ENCODE measurements at regions not wholly inside any gene's neighbourhood (a gene's known extent, or its start where the extent isn't known, plus 50 kb on each side); places are given as distances from the start of the nearest gene placed in this dataset.
"Not testable (repeated sequence)": the region's sequence is repeated elsewhere in the genome, so short reads cannot be mapped to it uniquely, and the experiment has no call there.

DNA sequence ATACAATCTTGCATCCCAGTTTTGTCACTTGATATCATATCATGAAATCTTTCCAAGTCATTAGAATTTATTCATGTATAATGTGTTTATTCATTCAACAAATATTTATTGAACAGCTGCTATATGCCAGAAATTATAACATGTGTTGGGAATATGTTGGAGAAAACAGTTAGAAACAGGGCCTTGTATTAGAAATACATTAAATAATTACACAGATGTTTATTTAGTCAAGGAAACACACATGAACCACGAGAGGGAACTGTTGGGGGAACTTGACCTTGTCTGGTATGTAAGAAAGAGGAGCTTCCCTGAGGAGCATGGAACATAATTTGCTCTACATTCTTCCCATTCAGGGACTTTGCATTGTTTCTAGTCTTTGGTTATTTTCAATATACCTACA is 191.7 kb upstream of the FRMD6 start:
- in situ Hi-C loops (cut with MboI; ENCODE audit: low sequenced_read_pairs, unreplicated experiment), result no loop called here
- no peak for DNase-seq (ENCODE audit: low spot score)
- TF ChIP-seq CTCF (IDR thresholded peaks at IDR 0.05; ENCODE audit: borderline replicate concordance, control extremely low read depth, extremely low read depth, insufficient read depth, missing control alignments), result no peak

DNA sequence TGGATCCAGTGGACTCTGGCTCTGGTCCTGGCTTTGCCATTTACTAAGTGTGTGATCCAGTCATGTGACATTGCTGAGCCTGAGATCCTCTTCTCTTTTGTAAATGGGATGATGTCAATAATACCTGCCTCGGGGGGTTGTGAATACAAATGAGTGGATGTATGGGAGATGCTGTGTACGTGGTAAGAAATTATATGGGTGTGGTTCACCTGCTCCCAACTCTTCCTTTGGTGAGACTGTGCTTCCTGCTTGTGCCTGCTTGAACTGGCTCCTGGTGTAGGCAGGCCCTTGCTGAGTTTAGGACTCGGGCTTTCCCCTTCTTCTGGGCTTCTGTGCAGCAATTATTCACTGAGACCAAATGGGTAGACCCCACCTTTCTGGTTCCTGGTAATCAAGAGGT is 189.5 kb upstream of the FRMD6 start:
- in situ Hi-C loops (cut with MboI; ENCODE audit: low sequenced_read_pairs, unreplicated experiment), result no loop called here

GRCh38 chr14:51462706-51463105 is 189.0 kb upstream of the FRMD6 start:
- no peak for TF ChIP-seq CTCF (IDR thresholded peaks at IDR 0.05; ENCODE audit: borderline replicate concordance, control extremely low read depth, extremely low read depth, insufficient read depth, missing control alignments)
- in situ Hi-C loops (cut with MboI; ENCODE audit: low sequenced_read_pairs, unreplicated experiment), result no loop called here
- DNase-seq (ENCODE audit: low spot score), result no peak

More for the DNA sequence above, 189.5 kb upstream of the FRMD6 start:
- TF ChIP-seq CTCF (IDR thresholded peaks at IDR 0.05; ENCODE audit: borderline replicate concordance, control extremely low read depth, extremely low read depth, insufficient read depth, missing control alignments), result no peak
- no peak for DNase-seq (ENCODE audit: low spot score)

- TF ChIP-seq CTCF (IDR thresholded peaks at IDR 0.05; ENCODE audit: borderline replicate concordance, control extremely low read depth, extremely low read depth, insufficient read depth, missing control alignments), result no peak
- DNase-seq (ENCODE audit: low spot score), result no peak
- in situ Hi-C loops (cut with MboI; ENCODE audit: low sequenced_read_pairs, unreplicated experiment), result no loop called here
These were observed 188.2 kb upstream of the FRMD6 start for GRCh38 chr14:51463461-51463860.

DNA sequence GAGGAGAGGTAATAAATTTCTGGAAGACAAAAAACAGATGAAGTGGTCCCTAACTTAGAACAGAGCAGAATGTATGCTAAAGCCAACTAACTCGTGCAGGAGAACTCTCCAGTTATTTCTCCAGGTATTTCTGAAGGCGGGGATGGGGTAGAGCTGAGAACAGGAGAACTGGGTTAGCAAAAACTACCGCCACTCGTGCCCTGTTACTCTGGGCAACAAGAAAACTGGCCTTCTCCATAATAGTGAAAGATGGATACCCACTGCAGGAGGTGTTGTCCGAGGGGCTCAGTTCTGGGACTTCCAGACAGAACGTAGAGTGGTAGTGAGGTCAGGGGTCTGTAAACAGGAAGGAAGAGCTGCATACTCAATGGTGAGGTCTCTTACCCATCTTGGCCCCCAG is 187.3 kb upstream of the FRMD6 start:
- in situ Hi-C loops (cut with MboI; ENCODE audit: low sequenced_read_pairs, unreplicated experiment), result no loop called here
- no peak for DNase-seq (ENCODE audit: low spot score)
- TF ChIP-seq CTCF (IDR thresholded peaks at IDR 0.05; ENCODE audit: borderline replicate concordance, control extremely low read depth, extremely low read depth, insufficient read depth, missing control alignments), result no peak

- DNase-seq (ENCODE audit: low spot score), result no peak
- TF ChIP-seq CTCF (IDR thresholded peaks at IDR 0.05; ENCODE audit: borderline replicate concordance, control extremely low read depth, extremely low read depth, insufficient read depth, missing control alignments), result no peak
- in situ Hi-C loops (cut with MboI; ENCODE audit: low sequenced_read_pairs, unreplicated experiment), result no loop called here
These were observed 186.2 kb upstream of the FRMD6 start for GRCh38 chr14:51465486-51465885.

GRCh38 chr14:51467392-51467791 is 184.3 kb upstream of the FRMD6 start:
- DNase-seq (ENCODE audit: low spot score); in situ Hi-C loops (cut with MboI; ENCODE audit: low sequenced_read_pairs, unreplicated experiment): not testable (repeated sequence)

All from GM13976 (cell line).